HG03571 (cell line): ENCODE measurements at regions not wholly inside any gene's neighbourhood (a gene's known extent, or its start where the extent isn't known, plus 50 kb on each side); places are given as distances from the start of the nearest gene placed in this dataset.
"Not testable (repeated sequence)": the region's sequence is repeated elsewhere in the genome, so short reads cannot be mapped to it uniquely, and the experiment has no call there.

Experiments used
- ATAC-seq: cut with Tn5 transposase; IDR thresholded peaks from one replicate; pipeline ENCODE4 v1.9.1; 2021; ENCODE audit not compliant: unreplicated experiment

GRCh38 chr16:13336907-13337881 is 435.8 kb downstream of the SHISA9 start:
- not testable (repeated sequence) for ATAC-seq

- ATAC-seq = no peak
Observed at GRCh38 chr16:13338044-13338443, 436.6 kb downstream of the SHISA9 start.

- no peak for ATAC-seq
Observed at GRCh38 chr16:13342675-13343074, 441.3 kb downstream of the SHISA9 start.

GRCh38 chr16:13344001-13344400 is 442.6 kb downstream of the SHISA9 start:
- ATAC-seq = no peak

GRCh38 chr16:13348416-13348815 is 447.0 kb downstream of the SHISA9 start:
- ATAC-seq = no peak

- ATAC-seq = no peak
Observed at GRCh38 chr16:13350000-13350399, 448.6 kb downstream of the SHISA9 start.

GRCh38 chr16:13351181-13351580 is 449.8 kb downstream of the SHISA9 start:
- no peak for ATAC-seq

- no peak for ATAC-seq
Observed at GRCh38 chr16:13351601-13352217, 450.3 kb downstream of the SHISA9 start.

- not testable (repeated sequence) for ATAC-seq
Observed at GRCh38 chr16:13352796-13353195, 451.4 kb downstream of the SHISA9 start.

GRCh38 chr16:13357842-13358241 is 456.4 kb downstream of the SHISA9 start:
- ATAC-seq = not testable (repeated sequence)

GRCh38 chr16:13359835-13360234 is 458.4 kb downstream of the SHISA9 start:
- ATAC-seq = no peak

- no peak for ATAC-seq
Observed at GRCh38 chr16:13372421-13372820, 471.0 kb downstream of the SHISA9 start.

GRCh38 chr16:13376174-13376573 is 474.8 kb downstream of the SHISA9 start:
- no peak for ATAC-seq

- ATAC-seq = no peak
Observed at GRCh38 chr16:13377143-13377542, 475.7 kb downstream of the SHISA9 start.

GRCh38 chr16:13378151-13378550 is 476.8 kb downstream of the SHISA9 start:
- no peak for ATAC-seq

- ATAC-seq = no peak
Observed at GRCh38 chr16:13379266-13379665, 477.9 kb downstream of the SHISA9 start.

GRCh38 chr16:13385156-13386040 is 484.0 kb downstream of the SHISA9 start:
- ATAC-seq = not testable (repeated sequence)

GRCh38 chr16:13390093-13390985 is 488.9 kb downstream of the SHISA9 start:
- peak; percentile 66 for ATAC-seq

- no peak for ATAC-seq
Observed at GRCh38 chr16:13390986-13391305, 489.5 kb downstream of the SHISA9 start.

- no peak for ATAC-seq
Observed at GRCh38 chr16:13391337-13391736, 489.9 kb downstream of the SHISA9 start.
